Parathyroid adenoma (tissue), 2 donors: ENCODE measurements at regions not wholly inside any gene's neighbourhood (a gene's known extent, or its start where the extent isn't known, plus 50 kb on each side); places are given as distances from the start of the nearest gene placed in this dataset.

ENCODE experiments used
- H2AFZ ChIP-seq: fragments of 300-600 bp; sonication (generic); one replicate; pipeline ENCODE4 v1.7.0; 2017; ENCODE audit warnings: antibody characterized with exemption, mild to moderate bottlenecking
- H3K27ac ChIP-seq: fragments of 300-600 bp; sonication (generic); one replicate; pipeline ENCODE4 v1.7.0; 2017
- H3K27me3 ChIP-seq: fragments of 300-600 bp; sonication (generic); one replicate; pipeline ENCODE4 v1.7.0; 2017; ENCODE audit warnings: low read length; ENCODE audit not compliant: control insufficient read depth, insufficient read depth
- H3K36me3 ChIP-seq: fragments of 300-600 bp; sonication (generic); one replicate; pipeline ENCODE4 v1.7.0; 2017; ENCODE audit warnings: low read length; ENCODE audit not compliant: control insufficient read depth, insufficient read depth
- H3K4me1 ChIP-seq: fragments of 300-600 bp; sonication (generic); one replicate; pipeline ENCODE4 v1.7.0; 2017; ENCODE audit warnings: control low read depth
- H3K4me2 ChIP-seq: fragments of 300-600 bp; sonication (generic); one replicate; pipeline ENCODE4 v1.7.0; 2017; ENCODE audit warnings: low read length
- H3K4me3 ChIP-seq: fragments of 300-600 bp; sonication (generic); one replicate; pipeline ENCODE4 v1.7.0; 2017; ENCODE audit warnings: low read depth, low read length
- H3K79me2 ChIP-seq: fragments of 300-600 bp; sonication (generic); one replicate; pipeline ENCODE4 v1.7.0; 2017; ENCODE audit warnings: control low read depth
- H3K9ac ChIP-seq: fragments of 300-600 bp; sonication (generic); one replicate; pipeline ENCODE4 v1.7.0; 2017; ENCODE audit warnings: mild to moderate bottlenecking
- H3K9me3 ChIP-seq: fragments of 300-600 bp; sonication (generic); one replicate; pipeline ENCODE4 v1.7.0; 2017; ENCODE audit warnings: low read length; ENCODE audit not compliant: control insufficient read depth
- CTCF ChIP-seq: fragments of 300-600 bp; sonication (generic); IDR thresholded peaks from one replicate; pipeline ENCODE4 v1.7.0; 2017; ENCODE audit warnings: antibody characterized with exemption, mild to moderate bottlenecking
- donor health status: primary hyperparathyroidism.

DNA sequence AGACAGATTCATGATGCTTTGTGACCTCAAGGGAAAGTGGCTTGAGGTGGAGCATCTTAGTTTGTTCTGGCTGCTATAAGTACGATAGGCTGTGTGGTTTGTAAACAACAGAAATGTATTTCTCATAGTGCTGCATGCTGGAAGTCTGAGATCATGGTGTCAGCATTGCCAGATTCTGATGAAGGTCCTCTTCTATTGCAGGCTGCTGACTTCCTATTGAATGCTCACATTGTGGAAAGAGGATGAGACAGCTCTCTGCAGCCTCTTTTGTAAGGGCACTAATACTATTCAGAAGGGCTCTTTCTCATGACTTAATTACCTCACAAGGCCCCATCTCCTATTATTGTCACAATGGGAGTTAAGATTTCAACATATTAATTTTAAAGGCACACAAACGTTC, 1674.0 kb upstream of the PCDH7 start:
- no peaks in the 10 kb centered on the region for H3K4me1 ChIP-seq
- no peaks in the 10 kb centered on the region for H3K79me2 ChIP-seq
- no peak overlapping the region for H3K9ac ChIP-seq
- no peaks in the 10 kb centered on the region for H3K36me3 ChIP-seq
- no peak overlapping the region for H2AFZ ChIP-seq
- no peaks in the 10 kb centered on the region for H3K27me3 ChIP-seq
- no peaks in the 10 kb centered on the region for H3K9me3 ChIP-seq
- no peak overlapping the region for H3K4me3 ChIP-seq
- TF ChIP-seq CTCF: no peak
- H3K27ac ChIP-seq: no peak overlapping the region
- H3K4me2 ChIP-seq: no peak overlapping the region

DNA sequence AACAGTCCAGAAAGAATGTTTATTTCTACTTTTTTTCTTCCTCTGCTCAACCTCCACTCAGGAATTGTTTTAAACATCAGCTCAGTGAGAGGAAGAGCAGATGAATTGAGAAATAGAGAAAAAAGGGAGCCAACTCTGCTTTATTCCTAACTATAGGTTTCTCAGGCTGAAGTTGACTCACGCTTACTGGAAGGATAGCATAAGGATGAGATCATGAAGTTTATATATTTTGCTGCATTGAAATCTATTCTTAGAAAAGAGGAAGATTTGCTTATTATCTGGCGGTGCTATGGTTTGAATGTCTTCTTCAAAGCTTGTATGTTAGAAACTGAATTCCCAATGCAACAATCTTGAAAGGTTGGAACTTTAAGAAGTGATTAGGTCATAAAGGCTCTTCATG, 1673.4 kb upstream of the PCDH7 start:
- Histone ChIP-seq H2AFZ (no peak overlapping the region), H3K27ac (no peak overlapping the region), H3K4me1 (no peaks in the 10 kb centered on the region), H3K4me3 (no peak overlapping the region), H3K27me3 (no peaks in the 10 kb centered on the region), H3K9me3 (no peaks in the 10 kb centered on the region), H3K9ac (no peak overlapping the region), H3K4me2 (no peak overlapping the region), H3K79me2 (no peaks in the 10 kb centered on the region), H3K36me3 (no peaks in the 10 kb centered on the region)
- no peak for TF ChIP-seq CTCF

DNA sequence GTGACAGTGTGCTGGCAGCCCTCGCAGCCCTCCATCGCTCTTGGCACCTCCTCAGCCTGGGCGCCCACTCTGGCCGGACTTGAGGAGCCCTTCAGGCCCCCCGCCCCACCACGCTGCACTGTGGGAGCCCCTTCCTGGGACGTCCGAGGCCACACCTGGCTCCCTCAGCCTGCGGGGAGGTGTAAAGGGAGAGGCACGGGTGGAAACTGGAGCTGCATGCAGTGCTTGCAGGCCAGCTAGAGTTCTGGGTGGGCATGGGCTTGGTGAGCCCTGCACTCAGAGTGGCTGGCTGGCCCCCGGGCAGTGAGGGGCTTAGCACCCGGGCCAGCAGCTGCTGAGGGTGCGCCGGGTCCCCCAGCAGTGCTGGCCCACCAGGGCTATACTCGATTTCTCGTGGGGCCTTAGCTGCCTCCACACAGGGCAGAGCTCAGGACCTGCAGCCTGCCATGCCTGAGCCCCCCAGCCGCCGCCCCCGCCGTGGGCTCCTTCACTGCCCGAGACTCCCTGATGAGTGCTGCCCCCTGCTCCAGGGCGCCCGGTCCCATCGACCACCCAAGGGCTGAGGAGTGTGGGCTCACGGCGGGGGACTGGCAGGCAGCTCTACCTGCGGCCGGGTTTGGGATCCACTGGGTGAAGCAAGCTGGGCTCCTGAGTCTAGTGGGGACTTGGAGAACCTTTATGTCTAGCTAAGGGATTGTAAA, 1672.7 kb upstream of the PCDH7 start:
- Histone ChIP-seq H3K79me2 (no peaks in the 10 kb centered on the region), H2AFZ (no peak overlapping the region), H3K4me3 (no peak overlapping the region), H3K4me1 (no peaks in the 10 kb centered on the region), H3K36me3 (no peaks in the 10 kb centered on the region), H3K4me2 (no peak overlapping the region), H3K9me3 (no peaks in the 10 kb centered on the region), H3K27me3 (no peaks in the 10 kb centered on the region), H3K27ac (no peak overlapping the region), H3K9ac (no peak overlapping the region)
- TF ChIP-seq CTCF: no peak

GRCh38 chr4:29051381-29051965, 1668.7 kb upstream of the PCDH7 start:
- H3K79me2 ChIP-seq: no peaks in the 10 kb centered on the region

More at GRCh38 chr4:29051381-29051965, 1668.7 kb upstream of the PCDH7 start:
- H3K27me3 ChIP-seq: no peaks in the 10 kb centered on the region
- no peak overlapping the region for H2AFZ ChIP-seq
- no peak for TF ChIP-seq CTCF
- H3K4me2 ChIP-seq: no peak overlapping the region
- H3K4me1 ChIP-seq: no peaks in the 10 kb centered on the region
- no peak overlapping the region for H3K4me3 ChIP-seq
- no peaks in the 10 kb centered on the region for H3K36me3 ChIP-seq
- H3K9ac ChIP-seq: no peak overlapping the region
- no peaks in the 10 kb centered on the region for H3K9me3 ChIP-seq
- H3K27ac ChIP-seq: no peak overlapping the region
